BLaER1 (cell line): ENCODE measurements at regions not wholly inside any gene's neighbourhood (a gene's known extent, or its start where the extent isn't known, plus 50 kb on each side); places are given as distances from the start of the nearest gene placed in this dataset.
"Not testable (repeated sequence)": the region's sequence is repeated elsewhere in the genome, so short reads cannot be mapped to it uniquely, and the experiment has no call there.

Source experiments
- H3K27ac ChIP-seq: shearing (Covaris generic); formaldehyde crosslinking; 2 replicates; pipeline ENCODE4 v1.8.1; 2022
- H3K27me3 ChIP-seq: shearing (Covaris generic); formaldehyde crosslinking; 2 replicates; pipeline ENCODE4 v1.8.1; 2022
- H3K36me3 ChIP-seq: shearing (Covaris generic); formaldehyde crosslinking; 2 replicates; pipeline ENCODE4 v1.8.1; 2022
- H3K4me1 ChIP-seq: shearing (Covaris generic); formaldehyde crosslinking; 2 replicates; pipeline ENCODE4 v1.8.1; 2022
- H3K4me2 ChIP-seq: shearing (Covaris generic); formaldehyde crosslinking; 2 replicates; pipeline ENCODE4 v1.8.1; 2022
- H3K4me3 ChIP-seq: shearing (Covaris generic); formaldehyde crosslinking; 2 replicates; pipeline ENCODE4 v1.8.1; 2022
- H3K9ac ChIP-seq: shearing (Covaris generic); formaldehyde crosslinking; 2 replicates; pipeline ENCODE4 v1.8.1; 2022
- H3K9me3 ChIP-seq: shearing (Covaris generic); formaldehyde crosslinking; 2 replicates; pipeline ENCODE4 v1.8.1; 2022
- H4K20me1 ChIP-seq: shearing (Covaris generic); formaldehyde crosslinking; 2 replicates; pipeline ENCODE4 v1.8.1; 2022
- Cebpa-rat ChIP-seq: shearing (Covaris generic); IDR thresholded peaks from 2 replicates; pipeline ENCODE4 v1.8.1; 2022

DNA sequence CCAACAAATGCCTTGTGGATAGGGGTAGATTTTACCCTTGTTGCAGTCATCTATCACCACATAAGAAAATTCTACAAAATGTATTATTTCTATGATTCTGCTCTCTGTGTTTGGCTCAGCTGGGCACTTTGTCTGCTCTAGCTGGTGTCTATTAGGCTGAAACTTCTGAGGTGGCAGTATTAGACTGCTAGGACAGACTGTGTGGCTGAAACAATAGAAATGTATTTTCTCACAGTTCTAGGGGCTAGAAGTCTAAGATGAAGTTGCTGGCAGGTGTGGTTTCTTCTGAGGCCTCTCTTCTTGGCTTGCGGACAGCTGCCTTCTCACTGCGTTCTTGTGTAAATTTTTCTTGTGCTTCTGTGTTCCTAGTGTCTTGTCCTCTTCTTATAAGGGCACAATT, 1139.6 kb upstream of the LRRTM3 start:
- Histone ChIP-seq H3K9me3 (no peaks in the 10 kb centered on the region), H3K27ac (no peak overlapping the region), H3K4me1 (no peaks in the 10 kb centered on the region), H3K36me3 (no peaks in the 10 kb centered on the region), H3K4me3 (no peak overlapping the region), H3K9ac (no peak overlapping the region), H3K27me3 (no peaks in the 10 kb centered on the region), H3K4me2 (no peak overlapping the region), H4K20me1 (no peaks in the 10 kb centered on the region)
- no peak for TF ChIP-seq Cebpa-rat

DNA sequence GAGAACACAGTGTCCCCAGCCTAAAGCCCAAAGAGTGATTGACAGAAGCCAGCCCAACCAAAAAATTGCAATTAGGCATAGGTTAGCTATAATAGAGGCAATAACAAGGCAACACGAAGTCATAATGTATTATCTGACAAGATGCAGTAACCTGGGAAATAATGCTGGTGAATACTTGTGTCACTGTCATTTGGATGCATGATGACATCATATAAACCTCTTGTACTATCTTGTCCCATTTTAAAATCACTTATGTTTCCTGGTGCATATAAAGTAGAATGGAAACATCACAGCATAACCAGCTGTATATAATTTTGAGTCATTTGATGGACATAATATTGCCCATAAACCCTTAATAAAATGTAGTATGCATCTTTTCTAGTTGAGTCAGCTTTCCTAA, 1138.3 kb upstream of the LRRTM3 start:
- Histone ChIP-seq H3K4me1 (no peaks in the 10 kb centered on the region), H3K27me3 (no peaks in the 10 kb centered on the region), H4K20me1 (no peaks in the 10 kb centered on the region), H3K9ac (no peak overlapping the region), H3K4me2 (no peak overlapping the region), H3K36me3 (no peaks in the 10 kb centered on the region), H3K9me3 (no peaks in the 10 kb centered on the region), H3K4me3 (no peak overlapping the region), H3K27ac (no peak overlapping the region)
- no peak for TF ChIP-seq Cebpa-rat

- no peak overlapping the region for H3K9ac ChIP-seq
- TF ChIP-seq Cebpa-rat, result no peak
- no peaks in the 10 kb centered on the region for H3K9me3 ChIP-seq
- H4K20me1 ChIP-seq, result no peaks in the 10 kb centered on the region
- no peaks in the 10 kb centered on the region for H3K27me3 ChIP-seq
- H3K4me1 ChIP-seq, result no peaks in the 10 kb centered on the region
- no peak overlapping the region for H3K4me2 ChIP-seq
- H3K36me3 ChIP-seq, result no peaks in the 10 kb centered on the region
- H3K27ac ChIP-seq, result no peak overlapping the region
- no peak overlapping the region for H3K4me3 ChIP-seq
Measured at GRCh38 chr10:65788271-65788670, 1137.6 kb upstream of the LRRTM3 start.

DNA sequence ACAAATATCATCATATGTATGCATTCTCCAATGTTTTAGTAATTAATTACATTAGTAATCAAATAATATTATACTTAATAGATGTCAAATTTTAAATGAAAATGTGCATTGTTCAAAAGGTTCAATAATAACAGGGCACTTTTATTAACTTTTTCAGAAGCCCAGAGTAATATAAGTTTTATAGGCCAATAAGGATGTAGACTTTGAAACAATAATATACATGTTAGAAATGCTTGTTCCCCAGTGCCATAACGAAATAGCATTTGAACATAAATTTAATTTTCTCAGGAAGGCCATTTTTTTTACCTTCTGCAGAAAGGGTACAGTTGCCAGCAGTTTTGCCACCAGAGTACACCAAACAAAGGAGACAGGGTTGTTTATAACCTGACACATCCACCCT, 1133.9 kb upstream of the LRRTM3 start:
- H3K36me3 ChIP-seq, result no peaks in the 10 kb centered on the region
- no peak for TF ChIP-seq Cebpa-rat
- no peaks in the 10 kb centered on the region for H3K27me3 ChIP-seq
- no peaks in the 10 kb centered on the region for H3K4me1 ChIP-seq
- H3K27ac ChIP-seq, result no peak overlapping the region
- no peaks in the 10 kb centered on the region for H3K9me3 ChIP-seq
- H3K9ac ChIP-seq, result no peak overlapping the region
- no peaks in the 10 kb centered on the region for H4K20me1 ChIP-seq
- H3K4me2 ChIP-seq, result no peak overlapping the region
- no peak overlapping the region for H3K4me3 ChIP-seq

DNA sequence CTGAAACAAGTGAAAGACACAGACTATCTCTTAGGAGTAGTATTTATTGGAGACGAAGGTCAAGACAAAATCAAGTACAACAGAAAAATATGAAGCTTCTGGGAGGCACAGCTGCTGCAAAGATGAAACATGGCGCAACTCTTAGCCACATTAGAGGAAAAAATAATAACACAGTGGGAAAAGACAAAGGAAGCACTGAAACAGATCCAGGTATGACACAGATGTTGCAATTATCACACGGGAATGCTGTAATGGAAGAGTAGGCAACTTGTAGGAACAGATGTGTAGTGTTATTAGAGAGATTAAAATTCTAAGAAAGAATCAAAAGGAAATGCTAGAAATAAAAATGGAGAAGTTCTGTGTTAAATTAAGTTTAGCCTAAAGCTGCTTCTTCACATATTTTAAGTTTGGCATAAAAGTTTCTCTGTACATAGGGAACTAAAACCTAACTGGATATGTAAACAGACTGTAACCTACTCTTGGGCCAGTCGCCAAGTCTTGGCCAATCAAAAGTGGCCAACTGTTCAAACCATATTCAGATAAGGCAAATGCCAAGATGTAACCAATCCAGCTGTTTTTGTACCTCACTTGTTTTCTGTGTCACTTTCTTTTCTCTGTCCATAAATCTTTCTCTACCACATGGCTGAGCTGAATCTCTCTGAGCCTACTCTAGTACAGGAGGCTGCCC, 1132.0 kb upstream of the LRRTM3 start:
- Histone ChIP-seq H3K4me3 (no peak overlapping the region), H3K4me2 (no peak overlapping the region), H3K4me1 (no peaks in the 10 kb centered on the region), H4K20me1 (no peaks in the 10 kb centered on the region), H3K27ac (no peak overlapping the region), H3K9ac (no peak overlapping the region), H3K9me3 (no peaks in the 10 kb centered on the region), H3K36me3 (no peaks in the 10 kb centered on the region), H3K27me3 (no peaks in the 10 kb centered on the region)
- no peak for TF ChIP-seq Cebpa-rat

- not testable (repeated sequence) for H3K27me3 ChIP-seq, H3K36me3 ChIP-seq, H3K9me3 ChIP-seq, H3K9ac ChIP-seq, H3K4me3 ChIP-seq, H3K27ac ChIP-seq, H3K4me1 ChIP-seq, H4K20me1 ChIP-seq, H3K4me2 ChIP-seq
Measured at GRCh38 chr10:65794861-65795260, 1131.0 kb upstream of the LRRTM3 start.

GRCh38 chr10:65796472-65796871, 1129.4 kb upstream of the LRRTM3 start:
- TF ChIP-seq Cebpa-rat, result no peak

DNA sequence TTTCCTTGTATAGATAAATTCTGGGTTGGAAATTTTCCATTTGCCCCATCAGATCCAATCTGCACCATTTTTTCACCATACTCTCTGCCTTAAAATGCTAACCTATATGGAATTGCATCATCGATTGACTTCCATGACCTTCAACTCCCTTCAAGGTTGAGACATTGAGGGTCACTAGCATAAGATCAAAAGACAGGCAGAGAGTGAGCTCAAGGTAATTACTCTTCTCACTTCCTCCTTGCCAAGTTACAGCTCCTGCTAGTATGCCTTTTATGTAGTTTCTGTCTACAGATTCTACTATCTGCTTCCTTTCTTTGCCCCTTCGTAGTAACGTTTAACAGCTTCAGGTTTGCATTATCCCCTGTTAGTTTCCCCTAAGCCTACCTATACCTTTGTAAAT, 1127.7 kb upstream of the LRRTM3 start:
- H3K4me3 ChIP-seq, result no peak overlapping the region
- no peaks in the 10 kb centered on the region for H3K27me3 ChIP-seq
- no peak overlapping the region for H3K9ac ChIP-seq
- no peak overlapping the region for H3K4me2 ChIP-seq
- H4K20me1 ChIP-seq, result no peaks in the 10 kb centered on the region
- no peaks in the 10 kb centered on the region for H3K36me3 ChIP-seq
- TF ChIP-seq Cebpa-rat, result no peak
- H3K9me3 ChIP-seq, result no peaks in the 10 kb centered on the region
- H3K27ac ChIP-seq, result no peak overlapping the region
- H3K4me1 ChIP-seq, result no peaks in the 10 kb centered on the region

More at GRCh38 chr10:65796472-65796871, 1129.4 kb upstream of the LRRTM3 start:
- H3K36me3 ChIP-seq, result no peaks in the 10 kb centered on the region
- H3K4me3 ChIP-seq, result no peak overlapping the region
- H3K4me1 ChIP-seq, result no peaks in the 10 kb centered on the region
- no peaks in the 10 kb centered on the region for H4K20me1 ChIP-seq
- H3K9me3 ChIP-seq, result no peaks in the 10 kb centered on the region
- no peak overlapping the region for H3K27ac ChIP-seq
- H3K4me2 ChIP-seq, result no peak overlapping the region
- no peak overlapping the region for H3K9ac ChIP-seq
- H3K27me3 ChIP-seq, result no peaks in the 10 kb centered on the region

DNA sequence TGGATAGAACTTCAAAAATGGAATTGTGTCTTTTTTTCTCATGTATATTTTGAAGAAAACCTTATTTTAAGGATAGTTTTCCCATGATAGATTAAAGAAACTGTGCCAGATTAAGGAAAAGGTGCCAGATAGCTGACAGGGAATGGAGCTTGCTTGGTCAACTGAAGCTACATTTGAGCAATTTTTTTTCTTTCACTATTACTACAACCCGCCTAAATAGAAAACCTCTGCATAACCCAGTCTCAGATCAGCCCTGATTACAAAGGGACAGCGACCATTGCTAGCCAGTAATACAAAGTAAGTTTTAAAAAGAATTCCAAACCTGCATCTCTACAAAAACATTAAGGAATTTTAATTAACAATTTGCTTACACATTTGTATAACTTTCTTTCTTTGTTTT, 1123.4 kb upstream of the LRRTM3 start:
- H4K20me1 ChIP-seq, result no peaks in the 10 kb centered on the region
- H3K4me3 ChIP-seq, result no peak overlapping the region
- H3K4me2 ChIP-seq, result no peak overlapping the region
- no peaks in the 10 kb centered on the region for H3K4me1 ChIP-seq
- H3K9me3 ChIP-seq, result no peaks in the 10 kb centered on the region
- no peak overlapping the region for H3K27ac ChIP-seq
- no peaks in the 10 kb centered on the region for H3K27me3 ChIP-seq
- no peak overlapping the region for H3K9ac ChIP-seq
- no peak for TF ChIP-seq Cebpa-rat
- H3K36me3 ChIP-seq, result no peaks in the 10 kb centered on the region

GRCh38 chr10:65805511-65805910, 1120.3 kb upstream of the LRRTM3 start:
- Histone ChIP-seq H3K4me2 (no peak overlapping the region), H3K27ac (no peak overlapping the region), H4K20me1 (no peaks in the 10 kb centered on the region), H3K9ac (no peak overlapping the region), H3K9me3 (no peaks in the 10 kb centered on the region), H3K4me3 (no peak overlapping the region), H3K4me1 (no peaks in the 10 kb centered on the region), H3K27me3 (no peaks in the 10 kb centered on the region), H3K36me3 (no peaks in the 10 kb centered on the region)
- no peak for TF ChIP-seq Cebpa-rat

DNA sequence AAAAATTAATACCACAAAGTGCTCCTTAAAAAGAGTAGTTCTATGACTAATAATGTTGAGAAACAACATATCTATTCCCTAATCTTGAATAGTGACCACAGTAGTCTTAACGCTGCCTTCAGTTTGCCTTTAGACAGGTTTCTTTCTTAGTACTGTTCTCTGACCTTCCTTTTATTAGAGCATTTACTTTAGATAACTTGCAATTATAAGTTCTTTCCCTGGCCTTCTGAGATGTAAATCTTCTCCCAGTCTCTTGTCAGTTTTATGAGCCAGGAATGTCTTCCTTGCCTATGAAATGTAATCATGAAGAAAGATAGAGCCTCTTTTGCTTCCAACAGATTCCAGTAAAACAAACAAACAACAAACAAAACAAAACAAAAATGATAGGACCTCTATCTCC, 1119.8 kb upstream of the LRRTM3 start:
- Histone ChIP-seq H4K20me1 (no peaks in the 10 kb centered on the region), H3K4me1 (no peaks in the 10 kb centered on the region), H3K4me2 (no peak overlapping the region), H3K27ac (no peak overlapping the region), H3K9ac (no peak overlapping the region), H3K36me3 (no peaks in the 10 kb centered on the region), H3K4me3 (no peak overlapping the region), H3K27me3 (no peaks in the 10 kb centered on the region), H3K9me3 (no peaks in the 10 kb centered on the region)
- no peak for TF ChIP-seq Cebpa-rat
